Chondrocyte (in vitro differentiated cells): ENCODE measurements at regions not wholly inside any gene's neighbourhood (a gene's known extent, or its start where the extent isn't known, plus 50 kb on each side); places are given as distances from the start of the nearest gene placed in this dataset.

Experiments used
- DNase-seq: peaks from one replicate; pipeline ENCODE4 v3.0.0; 2021; ENCODE audit warnings: mixed read lengths, low spot score
- H3K27ac Mint-ChIP-seq: one replicate; pipeline ENCODE4 v1.8.0; 2021; ENCODE audit warnings: mild to moderate bottlenecking, moderate library complexity, mixed read lengths; ENCODE audit not compliant: unreplicated experiment
- H3K27me3 Mint-ChIP-seq: 2 replicates; pipeline ENCODE4 v1.8.0; 2021; ENCODE audit warnings: low read depth, mixed read lengths
- H3K36me3 Mint-ChIP-seq: 2 replicates; pipeline ENCODE4 v1.8.0; 2021; ENCODE audit warnings: low read depth, mixed read lengths
- H3K4me1 Mint-ChIP-seq: 2 replicates; pipeline ENCODE4 v1.8.0; 2021; ENCODE audit warnings: low read depth, mild to moderate bottlenecking, mixed read lengths
- H3K4me3 Mint-ChIP-seq: one replicate; pipeline ENCODE4 v1.8.0; 2021; ENCODE audit warnings: mild to moderate bottlenecking, moderate library complexity, mixed read lengths; ENCODE audit not compliant: unreplicated experiment
- H3K9me3 Mint-ChIP-seq: 2 replicates; pipeline ENCODE4 v1.8.0; 2021; ENCODE audit warnings: low read depth, mixed read lengths
- TF ChIP-seq, protein P1 (sequence below): fragments of 200-600 bp; sonication (generic); IDR thresholded peaks from 2 replicates; pipeline ENCODE4 v1.5.0; 2021; ENCODE audit warnings: antibody characterized with exemption, mild to moderate bottlenecking, moderate library complexity

DNA sequence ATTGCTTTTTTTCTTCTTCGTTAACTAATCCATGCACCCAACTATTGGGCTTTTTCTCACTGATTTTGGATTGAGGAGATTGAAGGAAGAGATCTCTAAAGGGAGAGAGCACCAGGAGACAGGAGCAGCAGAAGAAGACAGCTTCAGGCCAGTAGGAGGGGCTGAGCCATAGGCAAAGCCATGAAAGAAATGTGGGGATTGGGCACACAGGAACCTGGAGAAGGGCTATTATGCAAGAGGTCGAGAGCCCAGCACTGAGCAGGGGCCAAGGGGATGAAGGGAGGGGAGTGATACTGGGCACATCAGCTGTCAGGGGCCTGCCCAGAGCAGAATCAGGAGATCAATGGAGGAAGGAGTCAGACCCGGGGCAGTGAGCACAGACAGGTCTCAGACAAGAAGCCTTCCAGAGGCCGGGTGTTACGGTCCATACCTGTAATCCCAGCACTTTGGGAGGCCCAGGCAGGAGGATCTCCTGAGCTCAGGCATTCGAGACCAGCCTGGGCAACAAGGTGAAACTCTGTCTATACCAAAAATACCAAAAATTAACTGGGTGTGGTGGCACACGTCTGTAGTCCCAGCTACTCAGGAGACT is 140.9 kb downstream of the BCOR start:
- TF ChIP-seq, protein P1, sequence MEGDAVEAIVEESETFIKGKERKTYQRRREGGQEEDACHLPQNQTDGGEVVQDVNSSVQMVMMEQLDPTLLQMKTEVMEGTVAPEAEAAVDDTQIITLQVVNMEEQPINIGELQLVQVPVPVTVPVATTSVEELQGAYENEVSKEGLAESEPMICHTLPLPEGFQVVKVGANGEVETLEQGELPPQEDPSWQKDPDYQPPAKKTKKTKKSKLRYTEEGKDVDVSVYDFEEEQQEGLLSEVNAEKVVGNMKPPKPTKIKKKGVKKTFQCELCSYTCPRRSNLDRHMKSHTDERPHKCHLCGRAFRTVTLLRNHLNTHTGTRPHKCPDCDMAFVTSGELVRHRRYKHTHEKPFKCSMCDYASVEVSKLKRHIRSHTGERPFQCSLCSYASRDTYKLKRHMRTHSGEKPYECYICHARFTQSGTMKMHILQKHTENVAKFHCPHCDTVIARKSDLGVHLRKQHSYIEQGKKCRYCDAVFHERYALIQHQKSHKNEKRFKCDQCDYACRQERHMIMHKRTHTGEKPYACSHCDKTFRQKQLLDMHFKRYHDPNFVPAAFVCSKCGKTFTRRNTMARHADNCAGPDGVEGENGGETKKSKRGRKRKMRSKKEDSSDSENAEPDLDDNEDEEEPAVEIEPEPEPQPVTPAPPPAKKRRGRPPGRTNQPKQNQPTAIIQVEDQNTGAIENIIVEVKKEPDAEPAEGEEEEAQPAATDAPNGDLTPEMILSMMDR = no peak
- no peak overlapping the region for H3K4me3 Mint-ChIP-seq
- H3K27ac Mint-ChIP-seq = no peak overlapping the region
- peaks cover 3% of the 10 kb centered on the region for H3K9me3 Mint-ChIP-seq
- peaks cover 23% of the 10 kb centered on the region for H3K4me1 Mint-ChIP-seq
- DNase-seq = no peak
- no peaks in the 10 kb centered on the region for H3K36me3 Mint-ChIP-seq
- H3K27me3 Mint-ChIP-seq = no peaks in the 10 kb centered on the region

DNA sequence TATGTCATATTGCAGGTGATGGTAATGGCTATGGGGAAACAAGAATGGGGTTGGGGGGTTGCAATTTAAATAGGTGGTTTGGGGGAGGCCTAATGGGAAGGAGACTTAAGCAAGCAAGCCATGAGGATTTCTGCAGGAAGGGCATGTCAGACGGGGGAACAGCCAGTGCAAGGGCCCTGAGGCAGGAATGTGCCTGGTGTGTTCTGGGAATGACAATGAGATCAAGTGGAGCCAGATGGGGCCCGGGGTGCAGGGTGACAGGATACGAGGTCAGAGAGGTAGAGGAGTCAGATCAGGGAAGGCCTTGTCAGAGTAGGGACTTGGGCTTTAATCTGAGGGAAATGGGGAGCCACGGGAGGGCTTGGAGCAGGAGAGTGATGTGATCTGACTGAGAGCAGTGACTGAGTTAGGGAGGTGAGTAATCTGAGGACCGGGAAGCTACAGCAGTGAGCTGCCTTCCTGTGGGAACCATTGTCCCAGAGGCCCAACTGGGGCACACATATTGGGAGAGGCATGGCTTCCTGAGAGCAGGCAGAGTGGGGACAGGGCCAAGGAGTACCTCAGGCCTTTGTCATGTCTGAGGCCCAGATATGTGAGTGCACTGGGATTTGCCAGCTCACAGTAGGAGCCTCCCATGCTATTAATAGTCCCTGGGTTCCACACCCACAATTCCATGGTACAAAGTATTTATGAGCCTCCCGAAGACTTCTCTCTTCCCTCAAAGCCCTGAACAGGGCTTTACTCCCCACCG is 139.8 kb downstream of the BCOR start:
- TF ChIP-seq, protein P1 = no peak
- peaks cover 6% of the 10 kb centered on the region for H3K9me3 Mint-ChIP-seq
- H3K27ac Mint-ChIP-seq = peak overlapping the region; percentile 73
- DNase-seq = no peak
- peaks cover 23% of the 10 kb centered on the region for H3K4me1 Mint-ChIP-seq
- H3K4me3 Mint-ChIP-seq = no peak overlapping the region
- H3K27me3 Mint-ChIP-seq = no peaks in the 10 kb centered on the region
- no peaks in the 10 kb centered on the region for H3K36me3 Mint-ChIP-seq

DNA sequence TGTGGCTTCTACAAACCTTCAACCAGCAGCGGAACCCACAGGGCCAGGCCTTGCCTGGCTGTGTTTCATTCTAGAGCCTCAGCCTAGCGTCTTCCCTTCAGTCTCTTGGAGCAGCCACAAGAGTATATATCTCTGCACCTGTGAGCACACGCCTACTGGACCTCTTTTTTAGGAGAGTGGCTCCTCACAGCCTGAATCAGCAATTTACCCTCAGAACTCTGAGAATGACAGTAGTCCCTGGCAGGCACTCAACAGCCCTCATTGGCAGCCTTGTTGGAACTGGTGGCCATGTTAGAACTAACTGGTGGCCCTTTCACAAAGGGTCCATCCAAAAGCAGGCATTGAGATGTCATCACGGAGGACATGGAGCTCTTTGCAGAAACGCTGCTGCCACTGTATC is 138.9 kb downstream of the BCOR start:
- Mint-ChIP-seq H3K9me3 (peaks cover 13% of the 10 kb centered on the region), H3K36me3 (no peaks in the 10 kb centered on the region), H3K27me3 (no peaks in the 10 kb centered on the region), H3K4me3 (no peak overlapping the region), H3K4me1 (peaks cover 18% of the 10 kb centered on the region), H3K27ac (no peak overlapping the region)
- DNase-seq = no peak
- TF ChIP-seq, protein P1 = no peak

DNA sequence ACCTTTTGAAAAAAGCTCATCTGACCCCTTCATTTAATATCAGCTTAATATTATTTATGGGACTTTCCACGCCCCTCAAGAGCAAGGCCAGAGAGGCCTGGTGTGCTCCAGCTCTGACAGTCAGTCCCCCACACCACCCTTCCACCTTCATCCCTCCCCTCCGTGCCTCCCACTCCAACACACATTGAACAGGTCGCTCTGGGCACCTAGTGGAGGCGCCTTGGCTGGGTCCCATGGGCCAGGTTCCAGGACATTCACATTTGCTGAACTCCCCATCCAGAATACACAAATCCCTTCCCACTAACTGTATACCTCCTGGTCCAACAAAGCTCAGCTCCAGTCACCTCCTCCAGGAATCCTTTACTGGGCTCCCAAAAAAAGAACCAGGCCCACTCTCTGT is 137.5 kb downstream of the BCOR start:
- H3K4me3 Mint-ChIP-seq = no peak overlapping the region

DNA sequence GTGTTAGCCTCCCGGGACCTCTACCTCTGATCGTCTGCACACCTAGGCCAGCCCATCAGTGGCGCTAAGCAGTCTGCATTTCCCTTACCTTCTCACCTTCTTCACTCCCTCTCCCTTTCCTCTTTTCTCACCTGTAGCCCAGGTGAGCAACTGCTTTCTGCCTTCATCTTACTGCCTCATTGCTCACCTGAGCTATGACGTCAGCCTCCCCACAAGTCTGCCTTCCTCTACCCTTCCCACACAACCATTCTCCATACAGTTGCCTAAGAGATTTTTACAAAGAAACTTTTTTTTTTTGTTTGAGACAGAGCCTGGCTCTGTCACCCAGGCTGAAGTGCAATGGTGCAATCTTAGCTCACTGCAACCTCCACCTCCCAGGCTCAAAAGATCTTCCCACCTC is 136.3 kb downstream of the BCOR start:
- Mint-ChIP-seq H3K27ac (no peak overlapping the region), H3K27me3 (no peaks in the 10 kb centered on the region), H3K4me3 (no peak overlapping the region), H3K4me1 (peaks cover 9% of the 10 kb centered on the region), H3K36me3 (no peaks in the 10 kb centered on the region), H3K9me3 (peaks cover 24% of the 10 kb centered on the region)
- no peak for DNase-seq
- TF ChIP-seq, protein P1 = no peak

More for the DNA sequence above, 137.5 kb downstream of the BCOR start:
- peaks cover 9% of the 10 kb centered on the region for H3K4me1 Mint-ChIP-seq
- no peaks in the 10 kb centered on the region for H3K36me3 Mint-ChIP-seq
- peaks cover 19% of the 10 kb centered on the region for H3K9me3 Mint-ChIP-seq
- no peak overlapping the region for H3K27ac Mint-ChIP-seq
- peak; percentile 54 for DNase-seq
- TF ChIP-seq, protein P1 = no peak
- no peaks in the 10 kb centered on the region for H3K27me3 Mint-ChIP-seq
